HepG2 (cell line): ENCODE measurements at regions not wholly inside any gene's neighbourhood (a gene's known extent, or its start where the extent isn't known, plus 50 kb on each side); places are given as distances from the start of the nearest gene placed in this dataset.

Experiments
- ARID2 ChIP-seq: sonication (generic); formaldehyde crosslinking; IDR thresholded peaks from 2 replicates; pipeline ENCODE4 v1.8.1; 2022; ENCODE audit warnings: mild to moderate bottlenecking, missing genetic modification reagents, borderline replicate concordance
- CTCF ChIP-seq: sonication (generic); formaldehyde crosslinking; IDR thresholded peaks from 2 replicates; pipeline ENCODE4 v1.5.0; 2020; ENCODE audit warnings: mild to moderate bottlenecking, missing genetic modification reagents, moderate library complexity
- ESRRA ChIP-seq: sonication (generic); formaldehyde crosslinking; IDR thresholded peaks from 2 replicates; pipeline ENCODE4 v1.5.1; 2020; ENCODE audit warnings: mild to moderate bottlenecking, low read depth, missing genetic modification reagents
- ETS1 ChIP-seq: sonication (generic); formaldehyde crosslinking; IDR thresholded peaks from 2 replicates; pipeline ENCODE4 v1.4.0; 2020; ENCODE audit warnings: missing genetic modification reagents
- HIVEP1 ChIP-seq: sonication (generic); formaldehyde crosslinking; IDR thresholded peaks from 2 replicates; pipeline ENCODE4 v1.4.0; 2020; ENCODE audit warnings: mild to moderate bottlenecking, missing genetic modification reagents
- HNF4A ChIP-seq: sonication (generic); formaldehyde crosslinking; IDR thresholded peaks from 2 replicates; pipeline ENCODE4 v1.4.0; 2020; ENCODE audit warnings: missing genetic modification reagents
- ZBTB33 ChIP-seq: sonication (generic); formaldehyde crosslinking; IDR thresholded peaks from 2 replicates; pipeline ENCODE4 v1.4.0; 2020; ENCODE audit warnings: missing genetic modification reagents
- ZNF510 ChIP-seq: sonication (generic); formaldehyde crosslinking; IDR thresholded peaks from 2 replicates; pipeline ENCODE4 v1.4.0; 2020; ENCODE audit warnings: low read depth, mild to moderate bottlenecking, missing genetic modification reagents

DNA sequence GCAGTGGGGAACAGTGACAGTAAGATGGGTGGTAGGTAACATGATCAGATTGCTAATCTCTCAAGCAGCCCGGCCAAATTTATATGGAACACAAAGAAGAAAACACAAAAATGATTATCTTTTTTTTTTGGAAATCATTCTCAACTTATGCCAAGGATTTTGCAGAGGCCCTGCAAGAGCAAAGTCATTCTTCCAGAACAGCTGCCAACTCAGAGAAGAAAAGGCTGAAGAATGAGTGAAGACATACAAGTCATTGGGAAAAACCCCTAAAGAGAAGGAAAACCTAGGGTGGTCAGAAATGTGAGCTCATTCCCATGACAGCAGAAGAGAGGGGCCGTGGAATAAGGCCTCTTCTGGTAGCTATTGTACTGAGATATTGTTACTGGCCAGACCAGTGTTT, 246.7 kb downstream of the SHOX2 start:
- no peak for TF ChIP-seq ETS1 (CRISPR knock-in tag)
- no peak for TF ChIP-seq ZNF510 (CRISPR knock-in tag)
- no peak for TF ChIP-seq ESRRA (CRISPR knock-in tag)
- TF ChIP-seq HIVEP1, result no peak
- TF ChIP-seq ARID2 (CRISPR knock-in tag), result no peak
- TF ChIP-seq CTCF (CRISPR knock-in tag), result no peak
- TF ChIP-seq HNF4A (CRISPR knock-in tag), result no peak
- no peak for TF ChIP-seq ZBTB33 (CRISPR knock-in tag)
